SK-N-SH treated with all-trans-retinoic acid at 6 μM for 48 hours (cell line): ENCODE measurements at regions not wholly inside any gene's neighbourhood (a gene's known extent, or its start where the extent isn't known, plus 50 kb on each side); places are given as distances from the start of the nearest gene placed in this dataset.

Experiments used
- ATAC-seq: fragments of 200-7000 bp; cut with Tn5 transposase; 3 replicates; pipeline ENCODE4 v1.9.1; 2020; ENCODE audit warnings: mild to moderate bottlenecking, moderate library complexity
- BACH2 ChIP-seq: fragments of 250-450 bp; sonication (Bioruptor Pico); IDR thresholded peaks from 2 replicates; pipeline ENCODE4 v1.9.0; 2021; ENCODE audit warnings: mild to moderate bottlenecking, borderline replicate concordance
- CREB5 ChIP-seq: fragments of 250-450 bp; sonication (Bioruptor Pico); IDR thresholded peaks from 2 replicates; pipeline ENCODE4 v1.5.1; 2020; ENCODE audit warnings: low read depth, mild to moderate bottlenecking, moderate library complexity
- CSDC2 ChIP-seq: fragments of 250-450 bp; sonication (Bioruptor Pico); IDR thresholded peaks from 2 replicates; pipeline ENCODE4 v1.5.0; 2020; ENCODE audit warnings: mild to moderate bottlenecking, moderate library complexity
- ESRRG ChIP-seq: fragments of 250-450 bp; sonication (Bioruptor Pico); IDR thresholded peaks from 2 replicates; pipeline ENCODE4 v1.6.1; 2021; ENCODE audit warnings: mild to moderate bottlenecking
- GLIS3 ChIP-seq: fragments of 250-450 bp; sonication (Bioruptor Pico); IDR thresholded peaks from 2 replicates; pipeline ENCODE4 v1.5.0; 2020; ENCODE audit warnings: mild to moderate bottlenecking, moderate library complexity
- ISL1 ChIP-seq: fragments of 250-450 bp; sonication (Bioruptor Pico); IDR thresholded peaks from 2 replicates; pipeline ENCODE4 v2.1.2; 2022; ENCODE audit warnings: mild to moderate bottlenecking, moderate library complexity
- OSR1 ChIP-seq: fragments of 250-450 bp; sonication (Bioruptor Pico); IDR thresholded peaks from 2 replicates; pipeline ENCODE4 v1.8.0; 2022; ENCODE audit warnings: moderate library complexity, mild to moderate bottlenecking, inconsistent platforms
- PATZ1 ChIP-seq: fragments of 250-450 bp; sonication (Bioruptor Pico); IDR thresholded peaks from 2 replicates; pipeline ENCODE4 v1.8.0; 2020; ENCODE audit warnings: mild to moderate bottlenecking, moderate library complexity, borderline replicate concordance
- POU6F1 ChIP-seq: fragments of 250-450 bp; sonication (Bioruptor Pico); IDR thresholded peaks from 2 replicates; pipeline ENCODE4 v1.8.0; 2021; ENCODE audit warnings: low read depth, mild to moderate bottlenecking, moderate library complexity, borderline replicate concordance
- PPARA ChIP-seq: fragments of 250-450 bp; sonication (Bioruptor Pico); IDR thresholded peaks from 2 replicates; pipeline ENCODE4 v1.5.0; 2020; ENCODE audit warnings: mild to moderate bottlenecking, borderline replicate concordance
- SNAI2 ChIP-seq: fragments of 250-450 bp; sonication (Bioruptor Pico); IDR thresholded peaks from 2 replicates; pipeline ENCODE4 v1.5.0; 2020; ENCODE audit warnings: mild to moderate bottlenecking, moderate library complexity
- TCF4 ChIP-seq: fragments of 250-450 bp; sonication (Bioruptor Pico); IDR thresholded peaks from 2 replicates; pipeline ENCODE4 v1.8.0; 2021; ENCODE audit warnings: mild to moderate bottlenecking, moderate library complexity, borderline replicate concordance
- TSHZ2 ChIP-seq: fragments of 250-450 bp; sonication (Bioruptor Pico); IDR thresholded peaks from 2 replicates; pipeline ENCODE4 v1.5.0; 2020; ENCODE audit warnings: mild to moderate bottlenecking, moderate library complexity
- ZFP3 ChIP-seq: fragments of 250-450 bp; sonication (Bioruptor Pico); IDR thresholded peaks from 2 replicates; pipeline ENCODE4 v1.5.0; 2020; ENCODE audit warnings: mild to moderate bottlenecking, moderate library complexity
- ZFP30 ChIP-seq: fragments of 450-650 bp; formaldehyde crosslinking; IDR thresholded peaks from 2 replicates; pipeline ENCODE4 v1.5.0; 2022; ENCODE audit warnings: mild to moderate bottlenecking, moderate library complexity
- ZNF565 ChIP-seq: fragments of 450-650 bp; formaldehyde crosslinking; conservative IDR thresholded peaks from 2 replicates; pipeline ENCODE4 v1.5.0; 2020; ENCODE audit warnings: low read depth, mild to moderate bottlenecking, moderate library complexity
- ZNF8 ChIP-seq: fragments of 450-650 bp; formaldehyde crosslinking; IDR thresholded peaks from 2 replicates; pipeline ENCODE4 v1.5.0; 2020; ENCODE audit warnings: mild to moderate bottlenecking, moderate library complexity

- ATAC-seq, result no peak
Measured at GRCh38 chr11:104219096-104219495, 55.1 kb upstream of the PDGFD start.

GRCh38 chr11:104214517-104214916 lies 50.6 kb upstream of the PDGFD start:
- TF ChIP-seq ZFP30 (CRISPR knock-in tag) (no peak), ISL1 (CRISPR knock-in tag) (no peak)

More at GRCh38 chr11:104219096-104219495, 55.1 kb upstream of the PDGFD start:
- TF ChIP-seq SNAI2 (CRISPR knock-in tag) (no peak), BACH2 (no peak), TSHZ2 (CRISPR knock-in tag) (no peak), CREB5 (CRISPR knock-in tag) (no peak), ZNF565 (no peak), OSR1 (CRISPR knock-in tag) (no peak), ZNF8 (CRISPR knock-in tag) (no peak), PATZ1 (no peak), TCF4 (CRISPR knock-in tag) (no peak), POU6F1 (no peak), ISL1 (CRISPR knock-in tag) (no peak), CSDC2 (CRISPR knock-in tag) (no peak), ESRRG (no peak), GLIS3 (no peak), ZFP3 (CRISPR knock-in tag) (no peak), PPARA (CRISPR knock-in tag) (no peak)

More at GRCh38 chr11:104214517-104214916, 50.6 kb upstream of the PDGFD start:
- ATAC-seq, result no peak
